ENCODE measurements at regions not wholly inside any gene's neighbourhood (a gene's known extent, or its start where the extent isn't known, plus 50 kb on each side); places are given as distances from the start of the nearest gene placed in this dataset.

- DNase-seq, result no peak
Measured at GRCh38 chr2:64322433-64322832, 131.5 kb upstream of the LGALSL start.

- no peak for DNase-seq
Measured at GRCh38 chr2:64323197-64323596, 130.8 kb upstream of the LGALSL start.

GRCh38 chr2:64324746-64325410 is 129.1 kb upstream of the LGALSL start:
- DNase-seq, result no peak

- DNase-seq, result no peak
Measured at GRCh38 chr2:64325477-64325851, 128.5 kb upstream of the LGALSL start.

GRCh38 chr2:64325852-64326577 is 127.9 kb upstream of the LGALSL start:
- no peak for DNase-seq

GRCh38 chr2:64326578-64327050 is 127.3 kb upstream of the LGALSL start:
- no peak for DNase-seq

- no peak for DNase-seq
Measured at GRCh38 chr2:64327129-64327509, 126.8 kb upstream of the LGALSL start.

GRCh38 chr2:64327510-64328414 is 126.2 kb upstream of the LGALSL start:
- DNase-seq, result no peak

GRCh38 chr2:64328415-64328722 is 125.6 kb upstream of the LGALSL start:
- no peak for DNase-seq

GRCh38 chr2:64328756-64329155 is 125.2 kb upstream of the LGALSL start:
- no peak for DNase-seq

GRCh38 chr2:64329848-64330247 is 124.1 kb upstream of the LGALSL start:
- DNase-seq, result no peak

GRCh38 chr2:64330281-64331113 is 123.5 kb upstream of the LGALSL start:
- DNase-seq, result peak; percentile 41

GRCh38 chr2:64331114-64331645 is 122.8 kb upstream of the LGALSL start:
- no peak for DNase-seq

- DNase-seq, result no peak
Measured at GRCh38 chr2:64331849-64332699, 121.9 kb upstream of the LGALSL start.

- no peak for DNase-seq
Measured at GRCh38 chr2:64336171-64336570, 117.8 kb upstream of the LGALSL start.

- DNase-seq, result no peak
Measured at GRCh38 chr2:64337314-64337713, 116.6 kb upstream of the LGALSL start.

- no peak for DNase-seq
Measured at GRCh38 chr2:64338108-64338507, 115.9 kb upstream of the LGALSL start.

GRCh38 chr2:64338910-64339500 is 115.0 kb upstream of the LGALSL start:
- peak; percentile 43 for DNase-seq

- no peak for DNase-seq
Measured at GRCh38 chr2:64341461-64341860, 112.5 kb upstream of the LGALSL start.

GRCh38 chr2:64342195-64343099 is 111.5 kb upstream of the LGALSL start:
- DNase-seq, result no peak
